ENCODE measurements at regions not wholly inside any gene's neighbourhood (a gene's known extent, or its start where the extent isn't known, plus 50 kb on each side); places are given as distances from the start of the nearest gene placed in this dataset.

GRCh38 chr3:118400086-118400485 lies 634.6 kb downstream of the IGSF11 start:
- TF ChIP-seq CTCF (IDR thresholded peaks at IDR 0.05) (no peak), SMC3 (IDR thresholded peaks at IDR 0.05; ENCODE audit: low read depth, low read length) (no peak), POLR2AphosphoS5 (IDR thresholded peaks at IDR 0.05; ENCODE audit: low read depth, low read length) (no peak), RFX5 (IDR thresholded peaks at IDR 0.05; ENCODE audit: low read length) (no peak), EZH2phosphoT487 (IDR thresholded peaks at IDR 0.05; ENCODE audit: borderline replicate concordance, low read depth) (no peak), NFIC (IDR thresholded peaks at IDR 0.05; ENCODE audit: borderline replicate concordance) (no peak), GATA2 (CRISPR knock-in tag; IDR thresholded peaks at IDR 0.05) (no peak), TAF1 (IDR thresholded peaks at IDR 0.05; ENCODE audit: borderline replicate concordance, low read depth, low read length) (no peak), RAD21 (IDR thresholded peaks at IDR 0.05; ENCODE audit: low read length) (no peak), FOXM1 (IDR thresholded peaks at IDR 0.05; ENCODE audit: low read depth) (no peak), RXRA (IDR thresholded peaks at IDR 0.05; ENCODE audit: borderline replicate concordance, low read depth) (no peak), SIN3A (IDR thresholded peaks at IDR 0.05; ENCODE audit: borderline replicate concordance, low read depth, low read length) (no peak)
